Occipital lobe (tissue), 1 donor: ENCODE measurements at regions not wholly inside any gene's neighbourhood (a gene's known extent, or its start where the extent isn't known, plus 50 kb on each side); places are given as distances from the start of the nearest gene placed in this dataset.
"Not testable (repeated sequence)": the region's sequence is repeated elsewhere in the genome, so short reads cannot be mapped to it uniquely, and the experiment has no call there.

Source experiments
- DNase-seq: peaks from one replicate; lab custom pipeline; 2025; lab: John Stamatoyannopoulos, UW

DNA sequence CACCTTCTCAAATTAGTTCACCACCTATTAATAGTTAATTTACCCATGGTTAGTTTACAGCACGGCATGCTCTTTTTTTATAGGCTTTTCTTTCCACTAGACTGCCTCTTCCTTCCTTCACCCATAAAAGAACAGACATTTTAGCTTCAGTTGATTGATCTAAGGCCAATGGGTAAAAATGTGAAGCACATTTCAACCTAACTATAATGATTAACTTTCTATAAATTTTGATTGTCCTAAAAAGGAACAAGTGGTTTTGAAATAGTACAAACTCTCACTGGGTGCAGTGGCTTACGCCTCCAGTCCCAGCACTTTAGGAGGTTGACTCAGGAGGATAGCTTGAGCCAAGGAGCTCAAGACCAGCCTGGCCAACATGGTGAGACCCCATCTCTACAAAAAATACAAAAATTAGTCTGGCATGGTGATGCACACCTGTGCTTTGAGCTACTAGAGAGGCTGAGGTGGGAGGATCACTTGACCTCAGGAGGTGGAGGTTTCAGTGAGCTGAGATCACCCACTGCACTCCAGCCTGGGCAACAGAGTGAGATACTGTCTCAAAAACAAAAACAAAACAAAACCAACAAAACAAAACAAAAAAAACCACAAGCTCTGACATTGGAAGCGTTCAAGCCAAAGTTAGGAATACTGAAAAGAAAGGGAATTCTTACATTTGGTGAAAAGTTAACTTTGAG, 89.9 kb upstream of the FAT1 start:
- no peak for DNase-seq

- no peak for DNase-seq
Observed at GRCh38 chr4:186814535-186815070, 90.9 kb upstream of the FAT1 start.

- DNase-seq, result no peak
Observed at GRCh38 chr4:186819342-186820086, 95.9 kb upstream of the FAT1 start.

GRCh38 chr4:186820391-186820891, 96.8 kb upstream of the FAT1 start:
- DNase-seq, result no peak

GRCh38 chr4:186823989-186824388, 100.3 kb upstream of the FAT1 start:
- DNase-seq, result no peak

- DNase-seq, result no peak
Observed at GRCh38 chr4:186825069-186825468, 101.4 kb upstream of the FAT1 start.

GRCh38 chr4:186826006-186826405, 102.3 kb upstream of the FAT1 start:
- no peak for DNase-seq

DNA sequence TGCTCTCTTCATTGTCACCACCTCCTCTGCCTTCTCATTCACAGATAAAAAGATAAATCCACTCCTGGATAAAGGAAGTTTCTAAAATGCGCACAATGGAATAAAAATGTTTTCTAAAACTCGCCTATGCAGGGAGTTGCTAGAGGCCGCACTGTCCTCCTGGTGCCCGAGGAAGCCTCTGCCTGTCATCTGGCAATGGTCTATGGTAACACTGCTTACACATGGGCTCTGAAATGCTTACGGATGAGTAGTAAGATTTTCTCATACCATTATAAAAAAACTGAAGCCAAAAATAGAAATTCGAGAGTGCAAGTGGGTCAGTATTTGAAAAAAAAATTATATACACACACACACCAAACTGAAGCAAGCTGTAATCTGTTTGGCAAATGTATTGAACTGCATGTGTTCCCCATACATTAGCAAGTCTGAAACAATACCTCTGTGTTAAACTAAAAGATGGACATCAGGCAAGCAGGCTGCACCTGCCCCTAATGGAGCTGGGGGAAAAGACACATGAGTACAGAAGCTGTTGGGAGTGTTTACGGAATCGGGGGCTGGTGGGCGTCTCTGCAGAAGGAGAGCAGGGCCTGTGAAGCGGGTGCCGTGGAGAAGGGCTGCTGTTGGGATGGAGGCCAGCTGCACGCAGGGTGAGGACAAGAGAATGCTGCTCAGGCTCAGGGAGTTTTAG, 103.3 kb upstream of the FAT1 start:
- no peak for DNase-seq

DNA sequence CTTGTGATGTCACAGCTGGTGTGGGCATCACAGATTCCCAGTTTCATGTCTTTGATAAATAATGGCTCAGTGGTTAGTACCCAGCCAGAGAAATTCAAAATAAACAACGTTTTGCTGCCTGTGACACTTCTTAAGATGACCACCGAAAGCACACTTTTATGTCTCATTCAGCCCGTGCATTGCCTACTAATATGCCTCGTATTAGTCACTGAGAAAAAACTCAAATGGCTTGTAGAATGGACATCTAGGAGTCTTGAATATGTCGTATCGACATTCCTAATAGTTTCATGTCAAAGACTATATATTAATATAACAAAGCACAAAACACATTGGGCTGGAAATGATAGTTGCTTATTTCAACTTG, 103.9 kb upstream of the FAT1 start:
- no peak for DNase-seq

DNA sequence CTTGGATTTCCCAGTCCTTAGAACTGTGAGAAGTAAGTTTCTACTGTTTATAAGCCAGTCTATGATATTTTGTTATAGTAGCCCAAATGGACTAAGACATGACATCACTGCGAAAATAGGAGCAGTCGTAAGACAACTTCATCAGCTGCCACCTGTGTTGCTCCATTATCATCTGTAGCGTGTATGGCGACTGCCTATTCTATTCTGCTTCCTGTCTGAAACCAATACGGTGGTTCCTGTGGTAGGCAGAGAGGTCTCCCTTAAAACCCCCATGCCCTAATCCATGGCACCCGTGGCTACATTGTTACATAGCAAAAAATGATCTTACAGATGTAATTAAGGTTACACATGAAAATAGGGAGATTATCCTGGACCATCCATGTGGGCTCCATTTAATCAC, 105.4 kb upstream of the FAT1 start:
- no peak for DNase-seq

GRCh38 chr4:186829740-186830449, 106.2 kb upstream of the FAT1 start:
- no peak for DNase-seq

GRCh38 chr4:186831574-186831973, 107.9 kb upstream of the FAT1 start:
- DNase-seq, result no peak

DNA sequence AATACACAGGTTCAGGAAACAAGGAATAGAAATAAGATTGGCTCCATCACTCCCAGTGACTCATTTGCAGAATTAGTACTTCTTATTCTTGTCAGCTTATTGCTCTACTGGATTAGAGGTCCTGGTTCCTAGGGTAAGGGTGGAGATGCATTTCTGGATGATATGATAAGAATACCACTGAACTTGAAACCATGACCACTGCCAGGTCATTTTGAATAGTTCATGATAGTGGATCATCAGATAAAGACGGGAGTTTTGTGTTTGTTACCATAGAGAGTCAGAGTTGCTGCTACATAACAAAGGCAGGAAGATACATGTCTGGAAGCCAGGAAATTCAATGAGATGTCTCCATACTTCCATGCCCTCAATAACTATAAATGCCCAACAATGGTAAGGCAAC, 109.2 kb upstream of the FAT1 start:
- DNase-seq, result no peak

DNA sequence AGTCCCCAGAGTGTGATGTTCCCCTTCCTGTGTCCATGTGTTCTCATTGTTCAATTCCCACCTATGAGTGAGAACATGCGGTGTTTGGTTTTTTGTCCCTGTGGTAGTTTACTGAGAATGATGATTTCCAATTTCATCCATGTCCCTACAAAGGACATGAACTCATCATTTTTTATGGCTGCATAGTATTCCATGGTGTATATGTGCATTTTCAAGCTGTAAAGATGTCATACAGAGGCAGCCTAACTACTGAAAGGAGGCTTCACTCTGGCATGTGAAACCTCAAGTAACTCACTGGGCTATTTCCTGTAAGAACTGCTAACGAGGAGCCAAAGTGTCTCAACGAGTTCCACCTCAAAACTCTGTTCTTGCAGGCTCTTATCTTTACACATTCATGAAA, 113.8 kb upstream of the FAT1 start:
- not testable (repeated sequence) for DNase-seq

DNA sequence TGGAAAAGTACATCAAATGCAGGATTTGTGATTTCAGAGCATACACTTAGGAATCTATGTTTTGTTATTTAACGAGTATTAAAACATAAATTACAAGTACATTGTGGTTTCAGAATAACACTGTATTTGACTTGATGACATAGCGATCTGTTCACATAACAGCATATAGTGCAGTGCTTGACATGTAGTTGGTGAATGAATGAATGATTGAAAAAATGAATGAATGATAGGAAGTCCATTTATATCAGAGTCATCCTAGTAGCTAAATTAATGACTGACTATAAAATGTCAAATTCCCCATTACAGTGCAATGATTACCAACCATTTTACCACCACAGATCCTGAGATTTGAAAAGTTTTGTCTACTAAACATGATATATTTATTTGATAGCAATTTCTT, 114.6 kb upstream of the FAT1 start:
- DNase-seq, result no peak

DNA sequence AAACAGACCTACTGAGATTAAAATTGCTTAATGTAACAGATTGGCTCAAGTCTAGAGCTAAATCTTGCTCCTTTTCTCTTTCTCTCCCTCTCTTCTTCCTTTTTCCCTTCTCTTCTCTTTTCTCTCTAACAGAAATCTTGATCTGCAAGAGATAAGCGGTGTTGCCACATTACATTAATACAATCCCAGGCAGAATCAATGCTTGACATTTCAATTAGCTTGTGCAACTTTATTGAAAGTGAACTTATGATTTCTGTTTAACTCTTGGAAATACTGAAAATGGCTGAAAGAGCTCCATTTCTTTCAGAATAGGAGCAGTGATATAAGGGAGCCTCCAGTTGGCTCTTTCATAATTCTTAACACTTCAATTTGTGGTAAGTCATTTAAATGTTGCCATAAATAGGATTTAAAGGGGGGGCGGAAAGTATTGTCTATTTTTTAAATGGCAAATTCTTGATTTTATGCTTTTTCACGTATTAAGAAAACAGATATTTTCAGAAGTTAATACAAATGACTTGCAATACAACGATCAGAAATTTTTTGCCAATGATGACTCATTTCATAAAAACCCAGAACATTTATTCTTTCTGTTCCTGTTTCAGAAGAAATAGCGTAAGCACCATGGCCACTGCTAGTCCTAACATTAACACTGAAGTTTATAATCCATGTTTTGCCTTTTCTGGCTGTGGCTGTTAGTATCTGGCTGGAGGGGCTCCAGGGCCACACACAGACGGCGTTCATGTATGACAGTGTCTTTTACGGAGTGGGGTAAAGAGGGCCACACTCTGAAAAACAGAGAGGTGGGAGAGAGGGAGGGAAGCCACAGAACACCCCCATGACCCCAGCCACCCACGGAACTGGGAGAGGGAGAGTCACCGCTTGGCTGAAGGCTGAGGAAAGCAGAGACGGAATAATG, 115.7 kb upstream of the FAT1 start:
- no peak for DNase-seq

GRCh38 chr4:186840222-186840701, 116.6 kb upstream of the FAT1 start:
- no peak for DNase-seq

- no peak for DNase-seq
Observed at GRCh38 chr4:186840771-186841301, 117.2 kb upstream of the FAT1 start.

DNA sequence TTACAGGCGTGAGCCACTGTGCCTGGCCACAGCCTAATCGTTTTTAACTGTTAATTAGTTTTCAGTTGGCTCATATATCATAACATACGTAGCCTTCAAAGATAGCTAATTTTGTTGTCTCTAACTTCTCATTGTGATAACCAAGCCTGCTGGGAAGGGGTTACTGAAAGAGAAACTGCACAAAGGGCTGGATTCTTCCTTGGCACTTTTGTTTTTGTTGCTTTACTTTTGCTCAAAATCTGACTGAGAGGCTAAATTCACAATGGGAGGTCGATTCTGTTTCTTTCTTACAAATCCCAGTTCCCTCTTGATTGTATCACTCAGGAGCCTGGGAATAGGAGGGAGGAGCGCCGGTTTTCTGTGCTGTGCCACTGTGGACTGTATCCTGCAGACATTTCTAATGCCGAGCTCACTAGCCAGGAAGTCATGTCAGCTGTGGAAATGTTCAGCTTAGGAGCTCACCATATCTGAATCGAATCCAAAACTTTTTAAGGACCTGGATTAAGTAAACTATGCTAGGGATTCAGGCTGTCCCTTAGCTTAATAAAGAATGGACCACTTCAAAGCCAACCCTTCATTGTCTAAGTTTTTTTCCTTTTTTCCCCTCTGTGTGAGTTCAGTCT, 120.5 kb upstream of the FAT1 start:
- no peak for DNase-seq
